Medulla oblongata (tissue), 1 donor: ENCODE measurements at regions not wholly inside any gene's neighbourhood (a gene's known extent, or its start where the extent isn't known, plus 50 kb on each side); places are given as distances from the start of the nearest gene placed in this dataset.

ENCODE experiments used
- DNase-seq: peaks from one replicate; pipeline ENCODE4 v3.0.0-alpha.2; 2015; ENCODE audit errors: extremely low spot score

DNA sequence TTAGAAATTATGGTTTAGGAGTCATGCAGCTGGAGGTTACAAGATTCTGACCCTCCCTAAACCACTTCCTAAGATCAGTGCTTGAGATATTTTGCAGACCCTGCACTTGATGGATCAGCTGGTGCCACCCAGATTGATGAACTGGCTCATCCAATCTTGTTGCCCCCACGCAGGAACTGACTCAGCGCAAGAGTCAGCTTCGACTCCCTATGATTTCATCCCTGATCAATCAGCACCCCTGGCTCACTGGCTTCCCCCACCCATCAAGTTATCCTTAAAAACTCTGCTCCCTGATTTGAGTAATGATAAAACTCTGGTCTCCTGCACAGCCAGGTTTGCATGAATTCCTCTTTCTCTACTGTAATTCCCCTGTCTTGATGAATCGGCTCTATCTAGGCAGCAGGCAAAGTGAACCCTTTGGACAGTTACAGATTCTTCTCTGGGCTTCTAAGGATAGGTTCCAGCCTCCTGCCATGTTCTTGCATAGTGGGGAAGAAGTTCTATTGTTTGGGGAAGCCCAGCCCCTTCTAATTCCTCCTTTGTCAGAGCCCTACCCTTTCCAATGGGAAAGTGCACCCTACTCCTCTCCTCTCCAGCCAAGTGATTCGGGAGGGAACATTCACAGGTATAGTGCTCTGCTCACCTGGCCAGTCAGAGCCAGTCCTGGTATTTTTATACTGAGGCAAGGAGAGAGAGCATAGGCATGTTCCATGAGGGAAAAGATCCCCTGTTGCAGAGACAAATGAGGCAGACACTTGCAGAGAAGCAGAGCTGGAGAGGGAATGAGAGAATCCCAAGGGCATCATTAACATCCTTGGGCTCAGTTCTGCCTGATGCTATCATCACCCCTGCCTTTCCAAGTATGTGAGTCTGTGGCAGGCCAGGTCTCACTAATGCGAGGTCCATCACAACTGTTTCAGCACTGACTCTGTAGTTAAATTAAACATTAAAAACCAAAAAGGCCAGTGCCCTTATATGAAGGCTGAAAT, 224.4 kb upstream of the GALNT17 start:
- DNase-seq = no peak

DNA sequence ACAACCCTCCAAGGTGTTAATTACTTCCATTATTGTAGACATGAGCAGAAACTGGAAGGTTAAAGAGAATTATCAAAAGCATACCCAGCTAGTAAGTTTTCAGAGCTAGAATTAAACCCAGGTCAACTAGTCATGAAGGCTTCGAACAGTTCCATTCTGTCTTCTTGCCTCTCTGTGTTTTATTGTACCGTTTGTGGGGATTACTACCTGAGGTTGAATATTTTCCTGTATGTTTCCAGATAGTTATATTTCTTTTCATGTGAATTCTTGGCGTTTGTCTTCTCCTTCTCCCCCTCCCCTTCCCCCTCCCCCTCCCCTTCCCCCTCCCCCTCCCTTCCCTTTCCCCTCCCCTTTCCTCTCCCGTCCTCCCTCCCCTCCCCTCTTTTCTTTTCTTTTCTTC, 218.0 kb upstream of the GALNT17 start:
- DNase-seq = no peak

DNA sequence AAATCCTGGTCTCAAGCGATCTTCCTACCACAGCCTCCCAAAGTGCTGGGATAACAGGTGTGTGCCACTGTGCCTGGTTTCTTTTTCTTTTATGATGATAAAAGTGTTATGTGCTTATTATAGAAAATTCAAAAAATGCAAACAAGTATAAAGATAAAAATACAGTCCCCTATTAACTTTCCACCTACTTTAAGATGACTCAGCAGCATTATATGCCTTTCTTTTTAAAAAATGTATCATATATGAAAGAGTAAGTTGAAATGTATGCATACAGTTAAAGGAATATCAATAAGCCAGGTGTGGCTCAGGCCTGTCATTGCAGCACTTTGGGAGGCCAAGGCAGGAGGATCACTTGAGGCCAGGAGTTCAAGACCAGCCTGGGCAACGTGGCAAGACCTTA, 216.9 kb upstream of the GALNT17 start:
- no peak for DNase-seq

GRCh38 chr7:70919481-70920073, 212.4 kb upstream of the GALNT17 start:
- DNase-seq = peak; percentile 5

GRCh38 chr7:70920876-70921275, 211.1 kb upstream of the GALNT17 start:
- DNase-seq = no peak

DNA sequence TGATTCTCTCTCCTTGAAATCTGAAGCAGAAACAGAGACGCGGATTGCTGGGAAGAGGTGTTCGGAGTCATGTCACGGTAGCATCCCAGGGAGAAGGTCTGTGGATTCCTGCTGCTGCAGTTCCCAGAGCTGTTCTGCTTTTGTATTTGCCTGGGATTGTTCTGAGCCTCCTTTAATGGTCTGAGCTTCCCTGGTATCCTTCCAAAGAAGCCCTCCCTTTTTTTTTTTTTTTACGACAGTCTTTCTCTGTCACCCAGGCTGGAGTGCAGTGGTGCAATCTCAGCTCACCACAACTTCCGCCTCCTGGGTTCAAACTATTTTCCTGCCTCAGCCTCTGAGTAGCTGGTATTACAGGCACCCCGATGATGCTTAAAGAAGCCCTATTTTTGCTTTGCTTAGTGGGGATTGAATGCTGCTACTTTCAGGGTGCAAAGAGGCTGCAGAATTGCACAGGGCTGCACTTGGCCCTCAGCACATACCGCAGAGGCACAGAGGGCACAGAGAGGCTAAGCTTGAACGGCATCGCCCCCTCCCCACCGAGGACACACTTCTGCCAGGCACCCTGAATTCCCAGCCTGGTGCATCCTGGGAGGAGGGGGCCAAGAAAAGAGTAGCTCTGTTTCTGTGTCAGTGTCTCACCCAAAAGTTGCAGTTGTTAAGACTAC, 208.6 kb upstream of the GALNT17 start:
- no peak for DNase-seq

GRCh38 chr7:70925411-70926115, 206.4 kb upstream of the GALNT17 start:
- DNase-seq = no peak

- no peak for DNase-seq
These were observed 205.3 kb upstream of the GALNT17 start for GRCh38 chr7:70926666-70927065.

- no peak for DNase-seq
These were observed 196.6 kb upstream of the GALNT17 start for GRCh38 chr7:70935311-70935710.

DNA sequence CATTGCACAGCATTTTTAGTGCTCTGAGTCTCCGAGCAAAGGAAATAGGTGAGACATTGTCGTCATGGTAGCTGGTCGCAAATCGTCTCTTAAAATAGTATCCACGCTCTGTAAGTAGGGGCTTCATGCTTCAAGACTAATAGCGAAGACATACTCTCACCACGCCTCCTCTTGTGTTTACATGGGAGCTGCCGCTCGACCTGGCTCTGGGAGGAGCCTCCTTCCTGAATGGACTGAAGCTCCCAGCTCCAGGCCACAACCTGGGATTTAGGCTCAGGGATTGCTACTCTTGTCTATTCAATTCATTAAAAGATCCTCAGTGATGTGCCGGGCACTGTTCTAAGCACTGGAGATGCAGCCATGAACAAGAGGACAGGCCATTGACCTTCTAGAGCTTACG, 196.1 kb upstream of the GALNT17 start:
- DNase-seq = no peak

GRCh38 chr7:70937424-70937823, 194.5 kb upstream of the GALNT17 start:
- no peak for DNase-seq

- no peak for DNase-seq
These were observed 191.3 kb upstream of the GALNT17 start for GRCh38 chr7:70940597-70940996.

- DNase-seq = no peak
These were observed 189.2 kb upstream of the GALNT17 start for GRCh38 chr7:70942791-70943190.

GRCh38 chr7:70944516-70944915, 187.4 kb upstream of the GALNT17 start:
- no peak for DNase-seq

- DNase-seq = no peak
These were observed 184.8 kb upstream of the GALNT17 start for GRCh38 chr7:70947181-70947580.

- no peak for DNase-seq
These were observed 182.1 kb upstream of the GALNT17 start for GRCh38 chr7:70949862-70950261.

- no peak for DNase-seq
These were observed 180.5 kb upstream of the GALNT17 start for GRCh38 chr7:70951271-70951962.

GRCh38 chr7:70952311-70952710, 179.6 kb upstream of the GALNT17 start:
- DNase-seq = no peak

GRCh38 chr7:70953331-70953741, 178.6 kb upstream of the GALNT17 start:
- no peak for DNase-seq

DNA sequence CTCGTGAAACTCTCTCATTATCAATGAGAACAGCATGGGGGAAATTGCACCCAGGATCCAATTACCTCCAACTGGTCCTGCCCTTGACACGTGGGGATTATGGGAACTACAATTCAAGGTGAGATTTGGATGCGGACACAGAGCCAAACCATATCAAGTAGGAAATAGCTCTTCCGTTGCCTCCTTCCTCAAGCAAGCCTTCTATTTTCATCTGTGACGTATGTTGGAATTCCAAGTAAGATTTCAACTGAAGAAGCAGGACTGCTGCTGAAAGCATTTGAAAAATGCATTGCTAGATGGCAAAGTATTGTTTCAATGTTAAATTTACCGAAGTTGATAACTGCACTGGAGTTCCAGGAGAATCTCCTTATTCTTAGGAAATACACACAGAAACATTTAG, 178.1 kb upstream of the GALNT17 start:
- no peak for DNase-seq

GRCh38 chr7:70972693-70973092, 159.3 kb upstream of the GALNT17 start:
- no peak for DNase-seq
